Activated CD8-positive, alpha-beta memory T cell treated with anti-CD3 and anti-CD28 coated beads, Interleukin-2, amount 10 ng/mL, durations not matched to agents 7 days and 5 days (primary cell): ENCODE measurements at regions not wholly inside any gene's neighbourhood (a gene's known extent, or its start where the extent isn't known, plus 50 kb on each side); places are given as distances from the start of the nearest gene placed in this dataset.
A peak's percentile ranks its signal among the peaks of the same experiment; 100 is the strongest.

Source experiments
- ATAC-seq: fragments of 150-1000 bp; cut with Tn5 transposase; one replicate; pipeline ENCODE4 v1.10.0; 2021; ENCODE audit warnings: moderate library complexity
- CTCF ChIA-PET: fragments of 350-600 bp; sonication (Branson Sonifier 250); formaldehyde crosslinking; loops from one replicate; lab custom pipeline; 2021; ENCODE audit warnings: antibody characterized with exemption; lab: Charles Lee
- DNase-seq: peaks from one replicate; pipeline ENCODE4 v3.0.0-alpha.2; 2020
- H3K27ac Mint-ChIP-seq: one replicate; pipeline ENCODE4 v1.8.0; 2021; ENCODE audit warnings: mild to moderate bottlenecking, mixed read lengths
- H3K27me3 Mint-ChIP-seq: one replicate; pipeline ENCODE4 v1.8.0; 2021; ENCODE audit warnings: mixed read lengths
- H3K36me3 Mint-ChIP-seq: one replicate; pipeline ENCODE4 v1.8.0; 2021; ENCODE audit warnings: mild to moderate bottlenecking, mixed read lengths
- H3K4me1 Mint-ChIP-seq: one replicate; pipeline ENCODE4 v1.8.0; 2021; ENCODE audit warnings: mixed read lengths
- H3K4me3 Mint-ChIP-seq: one replicate; pipeline ENCODE4 v1.8.0; 2021; ENCODE audit warnings: mild to moderate bottlenecking, moderate library complexity, mixed read lengths
- H3K9me3 Mint-ChIP-seq: one replicate; pipeline ENCODE4 v1.8.0; 2022; ENCODE audit warnings: low read depth, mixed read lengths

GRCh38 chr7:35446091-35446490, 192.2 kb upstream of the TBX20 start:
- Mint-ChIP-seq H3K9me3 (no peaks in the 10 kb centered on the region), H3K36me3 (no peaks in the 10 kb centered on the region), H3K27ac (no peak overlapping the region), H3K4me3 (no peak overlapping the region), H3K4me1 (no peaks in the 10 kb centered on the region), H3K27me3 (peaks cover 38% of the 10 kb centered on the region)
- CTCF ChIA-PET: no interaction called here
- ATAC-seq (no peak), DNase-seq (no peak)

DNA sequence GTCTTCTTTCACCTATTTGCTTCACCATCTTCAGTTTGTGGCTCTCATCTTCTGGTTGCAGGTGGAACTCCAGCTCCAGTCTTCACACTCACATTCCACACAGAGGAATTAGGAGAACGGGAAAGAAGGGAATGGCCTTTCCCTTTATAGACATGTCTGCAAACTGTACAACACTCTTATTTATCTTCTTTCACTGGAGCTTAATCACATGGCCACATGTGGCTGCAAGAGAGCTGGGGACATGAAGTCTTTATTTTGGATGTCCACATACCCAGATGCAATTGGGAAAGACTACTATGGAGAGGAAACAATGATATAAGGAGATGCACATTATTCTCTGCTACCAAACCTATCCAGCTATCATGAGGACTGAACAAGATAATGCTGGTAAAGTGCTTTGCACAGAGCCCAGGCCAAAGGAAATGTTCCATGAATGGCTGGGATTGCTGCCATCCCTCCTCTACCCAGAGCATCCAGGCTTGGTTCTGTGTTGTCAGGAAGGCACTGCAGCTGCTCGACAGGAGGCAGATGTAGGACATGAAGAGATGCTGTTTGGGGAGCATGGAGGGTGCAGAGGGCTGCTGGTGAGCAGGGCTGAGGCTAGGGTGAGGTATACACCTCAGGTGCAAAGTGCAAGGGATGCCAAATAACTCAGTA, 183.8 kb upstream of the TBX20 start:
- Mint-ChIP-seq H3K27ac (no peak overlapping the region), H3K4me3 (no peak overlapping the region), H3K36me3 (no peaks in the 10 kb centered on the region), H3K9me3 (no peaks in the 10 kb centered on the region), H3K27me3 (peaks cover 15% of the 10 kb centered on the region), H3K4me1 (no peaks in the 10 kb centered on the region)
- CTCF ChIA-PET: interaction anchor here (2.8 kb wide), 1 partner anchor 13 kb away, joined by 7 read pairs; no protein-coding TSS in a partner anchor
- ATAC-seq (no peak), DNase-seq (no peak)

DNA sequence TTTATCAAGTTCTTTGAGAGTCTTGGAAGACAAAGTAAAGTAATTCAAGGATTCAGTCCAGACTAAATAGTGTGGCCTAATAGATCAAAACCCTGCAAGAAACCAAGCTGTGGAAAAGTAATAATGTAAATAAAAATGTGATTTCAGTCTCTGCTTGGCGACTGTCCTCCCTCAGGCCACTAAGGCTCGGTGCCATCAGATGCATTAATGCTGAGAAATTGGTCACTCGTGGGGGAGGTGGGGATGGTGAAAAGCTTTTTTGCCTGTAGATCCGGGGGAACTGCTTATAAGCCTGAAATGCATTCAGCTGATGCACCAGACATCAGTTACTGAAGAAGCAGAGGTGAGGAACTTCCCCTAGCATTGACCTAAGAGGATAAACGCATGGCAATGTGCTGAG, 182.6 kb upstream of the TBX20 start:
- no peak for DNase-seq
- CTCF ChIA-PET: interaction anchor here (2.8 kb wide), 1 partner anchor 12 kb away, joined by 7 read pairs; no protein-coding TSS in a partner anchor
- ATAC-seq: no peak
- Mint-ChIP-seq H3K27me3 (peaks cover 13% of the 10 kb centered on the region), H3K36me3 (no peaks in the 10 kb centered on the region), H3K27ac (no peak overlapping the region), H3K4me1 (no peaks in the 10 kb centered on the region), H3K9me3 (no peaks in the 10 kb centered on the region), H3K4me3 (no peak overlapping the region)

DNA sequence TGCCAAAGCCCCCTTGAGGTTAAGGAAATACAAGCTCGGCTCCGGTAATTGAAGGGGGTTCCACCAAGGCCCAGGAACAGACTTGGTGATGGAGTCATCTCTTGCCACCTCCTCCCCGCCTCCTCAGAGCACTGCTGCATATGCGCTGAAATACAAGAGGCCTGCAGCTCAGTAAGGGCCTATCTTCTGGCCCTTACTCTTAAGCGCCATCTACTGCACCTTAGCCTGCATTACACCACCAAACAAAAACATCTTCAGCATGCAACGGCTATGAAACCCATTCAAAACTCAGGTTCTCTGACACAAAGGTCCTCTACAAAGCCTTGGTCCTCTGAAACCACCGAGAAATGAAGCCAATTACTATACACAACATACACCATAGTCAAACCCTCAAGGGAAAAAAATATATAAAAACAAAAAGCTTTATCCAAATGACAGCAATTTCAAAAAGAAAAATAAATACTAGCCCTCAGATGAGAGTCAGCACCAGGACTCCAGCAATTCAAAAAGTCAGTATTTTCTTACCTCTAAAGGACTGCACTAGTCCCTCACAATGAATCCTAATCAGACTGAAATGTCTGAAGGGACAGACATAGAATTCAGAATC, 176.8 kb upstream of the TBX20 start:
- peaks cover 14% of the 10 kb centered on the region for H3K27me3 Mint-ChIP-seq
- no peak overlapping the region for H3K4me3 Mint-ChIP-seq
- no peaks in the 10 kb centered on the region for H3K36me3 Mint-ChIP-seq
- CTCF ChIA-PET: interaction anchor here (0.8 to 1.3 kb wide), 3 partner anchors 88 to 153 kb away, joined by 3 to 4 read pairs (median 3); no protein-coding TSS in a partner anchor
- ATAC-seq (no peak), DNase-seq (no peak)
- peaks cover 2% of the 10 kb centered on the region for H3K9me3 Mint-ChIP-seq
- no peaks in the 10 kb centered on the region for H3K4me1 Mint-ChIP-seq
- H3K27ac Mint-ChIP-seq: no peak overlapping the region

GRCh38 chr7:35424869-35425495, 171.1 kb upstream of the TBX20 start:
- Mint-ChIP-seq H3K4me1 (peaks cover 2% of the 10 kb centered on the region), H3K36me3 (no peaks in the 10 kb centered on the region), H3K4me3 (no peak overlapping the region), H3K9me3 (no peaks in the 10 kb centered on the region), H3K27me3 (peaks cover 10% of the 10 kb centered on the region), H3K27ac (no peak overlapping the region)
- ATAC-seq: peak; percentile 71
- peak; percentile 65 for DNase-seq
- CTCF ChIA-PET: interaction anchor here (0.8 to 5.0 kb wide), 16 partner anchors 9 to 880 kb away, joined by 3 to 32 read pairs (median 4); no protein-coding TSS in a partner anchor

DNA sequence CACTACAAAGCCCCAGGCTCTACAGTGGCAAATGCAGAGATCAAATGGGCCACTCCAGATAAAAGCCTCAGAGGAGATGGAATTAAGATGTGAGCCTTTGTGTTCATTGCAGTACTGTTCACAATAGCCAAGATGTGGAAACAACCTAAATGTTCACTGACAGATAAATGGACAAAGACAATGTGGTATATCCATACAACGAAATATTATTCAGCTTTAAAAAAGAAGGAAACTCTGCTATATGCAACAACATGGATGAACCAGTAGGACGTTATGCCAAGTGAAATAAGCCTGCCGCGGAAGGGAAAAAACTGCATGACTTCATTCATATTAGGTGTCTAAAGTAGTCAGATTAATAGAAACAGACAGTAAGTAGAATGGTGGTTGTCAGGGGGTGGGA, 170.5 kb upstream of the TBX20 start:
- Mint-ChIP-seq H3K27me3 (peaks cover 10% of the 10 kb centered on the region), H3K27ac (no peak overlapping the region), H3K4me1 (peaks cover 2% of the 10 kb centered on the region), H3K4me3 (no peak overlapping the region), H3K36me3 (no peaks in the 10 kb centered on the region), H3K9me3 (no peaks in the 10 kb centered on the region)
- DNase-seq (no peak), ATAC-seq (no peak)
- CTCF ChIA-PET: interaction anchor here (0.8 to 5.0 kb wide), 15 partner anchors 9 to 880 kb away, joined by 3 to 32 read pairs (median 4); no protein-coding TSS in a partner anchor

- no peaks in the 10 kb centered on the region for H3K9me3 Mint-ChIP-seq
- peaks cover 2% of the 10 kb centered on the region for H3K4me1 Mint-ChIP-seq
- ATAC-seq (no peak), DNase-seq (no peak)
- H3K27me3 Mint-ChIP-seq: peaks cover 10% of the 10 kb centered on the region
- CTCF ChIA-PET: interaction anchor here (3.3 to 5.0 kb wide), 2 partner anchors 8 to 98 kb away, joined by 14 to 32 read pairs; no protein-coding TSS in a partner anchor
- H3K27ac Mint-ChIP-seq: no peak overlapping the region
- no peak overlapping the region for H3K4me3 Mint-ChIP-seq
- H3K36me3 Mint-ChIP-seq: no peaks in the 10 kb centered on the region
Observed at GRCh38 chr7:35422715-35423114, 168.8 kb upstream of the TBX20 start.

- H3K36me3 Mint-ChIP-seq: no peaks in the 10 kb centered on the region
- CTCF ChIA-PET: interaction anchor here (1.0 kb wide), 1 partner anchor 99 kb away, joined by 5 read pairs; no protein-coding TSS in a partner anchor
- DNase-seq (no peak), ATAC-seq (no peak)
- H3K9me3 Mint-ChIP-seq: no peaks in the 10 kb centered on the region
- no peak overlapping the region for H3K27ac Mint-ChIP-seq
- peaks cover 8% of the 10 kb centered on the region for H3K27me3 Mint-ChIP-seq
- H3K4me1 Mint-ChIP-seq: peaks cover 2% of the 10 kb centered on the region
- no peak overlapping the region for H3K4me3 Mint-ChIP-seq
Observed at GRCh38 chr7:35420656-35421055, 166.8 kb upstream of the TBX20 start.

DNA sequence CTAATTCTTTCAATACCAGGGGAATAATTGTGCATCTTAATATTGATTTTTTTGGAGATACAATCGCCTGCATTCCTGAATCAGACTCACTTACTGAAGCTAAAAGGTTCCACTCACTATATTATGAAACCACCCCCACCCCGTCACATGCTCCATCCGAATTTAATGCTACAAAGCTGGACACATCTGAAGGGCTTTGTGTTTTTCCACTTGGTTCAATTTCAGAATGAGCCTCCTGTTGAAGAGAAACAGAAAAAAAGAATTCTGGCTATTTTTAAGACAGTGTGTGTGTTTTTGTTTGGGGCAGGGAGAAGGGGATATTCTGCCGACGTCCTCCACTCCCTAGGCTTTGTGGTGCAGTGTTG, 165.5 kb upstream of the TBX20 start:
- H3K27ac Mint-ChIP-seq: no peak overlapping the region

DNA sequence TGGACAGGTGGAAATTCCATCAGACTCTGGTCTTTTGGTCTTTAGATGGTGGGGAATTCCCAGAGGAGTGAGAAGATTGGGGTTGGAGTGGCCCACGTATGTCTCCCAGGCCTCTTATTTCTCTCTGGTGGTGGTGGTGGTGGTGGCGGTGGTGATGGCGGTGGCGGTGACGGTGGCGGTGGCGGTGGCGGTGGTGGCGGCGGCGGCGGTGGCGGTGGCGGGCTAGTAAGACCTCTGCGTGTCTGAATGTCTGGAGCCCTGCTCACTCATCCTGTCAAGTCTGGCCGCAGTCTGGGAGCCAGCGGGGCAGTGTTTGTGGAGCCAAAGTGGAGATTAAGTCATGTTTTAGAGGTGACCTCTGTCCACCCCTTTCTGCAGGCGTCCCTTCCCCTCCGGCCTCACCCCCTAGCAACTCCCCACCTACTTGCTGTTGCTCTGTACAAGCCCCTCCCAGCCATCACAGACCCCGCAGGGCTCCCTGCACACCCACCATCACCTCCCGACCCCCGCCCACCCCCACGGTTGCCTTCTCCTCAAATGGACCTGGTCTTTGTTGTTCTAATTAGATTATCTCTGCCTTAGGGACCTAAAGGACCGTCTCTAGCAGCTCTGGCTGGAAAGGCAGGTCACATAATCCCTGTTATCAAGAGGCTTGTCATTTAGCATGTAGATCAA, 165.0 kb upstream of the TBX20 start:
- H3K9me3 Mint-ChIP-seq: no peaks in the 10 kb centered on the region
- peaks cover 2% of the 10 kb centered on the region for H3K4me1 Mint-ChIP-seq
- CTCF ChIA-PET: no interaction called here
- peaks cover 6% of the 10 kb centered on the region for H3K27me3 Mint-ChIP-seq
- DNase-seq (no peak), ATAC-seq (no peak)
- no peak overlapping the region for H3K27ac Mint-ChIP-seq
- no peaks in the 10 kb centered on the region for H3K36me3 Mint-ChIP-seq
- H3K4me3 Mint-ChIP-seq: no peak overlapping the region

More for the DNA sequence above, 165.5 kb upstream of the TBX20 start:
- no peak for DNase-seq
- Mint-ChIP-seq H3K36me3 (no peaks in the 10 kb centered on the region), H3K4me1 (peaks cover 2% of the 10 kb centered on the region), H3K4me3 (no peak overlapping the region), H3K9me3 (no peaks in the 10 kb centered on the region), H3K27me3 (peaks cover 8% of the 10 kb centered on the region)
- ATAC-seq: no peak
- CTCF ChIA-PET: no interaction called here

GRCh38 chr7:35416568-35416967, 162.7 kb upstream of the TBX20 start:
- CTCF ChIA-PET: interaction anchor here (2.8 kb wide), 1 partner anchor 8 kb away, joined by 14 read pairs; no protein-coding TSS in a partner anchor
- ATAC-seq (no peak), DNase-seq (no peak)
- Mint-ChIP-seq H3K27me3 (peaks cover 4% of the 10 kb centered on the region), H3K4me3 (no peak overlapping the region), H3K9me3 (no peaks in the 10 kb centered on the region), H3K27ac (no peak overlapping the region), H3K36me3 (no peaks in the 10 kb centered on the region), H3K4me1 (peaks cover 2% of the 10 kb centered on the region)

DNA sequence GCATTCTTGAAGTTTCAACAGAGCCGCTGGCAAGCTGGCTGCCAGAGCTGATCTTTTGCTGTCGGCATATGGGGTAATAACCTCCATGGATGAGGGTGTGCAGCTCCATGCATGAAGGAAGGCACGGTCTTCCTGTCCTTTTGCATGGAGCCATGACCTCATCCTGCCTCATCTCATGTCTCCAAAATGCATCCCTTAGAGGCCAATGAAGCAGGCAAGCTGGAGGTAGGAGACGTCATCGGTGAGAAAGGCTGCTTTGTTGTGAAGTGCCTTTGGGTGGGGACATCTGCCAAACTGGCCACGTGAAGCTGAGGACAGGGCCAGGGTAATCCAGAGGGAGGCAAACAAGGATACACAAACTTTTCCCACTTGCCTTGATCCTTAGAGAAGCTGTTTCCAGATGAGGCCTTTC, 161.5 kb upstream of the TBX20 start:
- Mint-ChIP-seq H3K27ac (no peak overlapping the region), H3K27me3 (peaks cover 5% of the 10 kb centered on the region), H3K36me3 (no peaks in the 10 kb centered on the region), H3K9me3 (no peaks in the 10 kb centered on the region), H3K4me1 (no peaks in the 10 kb centered on the region), H3K4me3 (no peak overlapping the region)
- no peak for ATAC-seq
- DNase-seq: no peak
- CTCF ChIA-PET: interaction anchor here (1.1 to 2.8 kb wide), 2 partner anchors 9 to 105 kb away, joined by 3 to 14 read pairs; no protein-coding TSS in a partner anchor

- H3K27ac Mint-ChIP-seq: no peak overlapping the region
- no peaks in the 10 kb centered on the region for H3K4me1 Mint-ChIP-seq
- DNase-seq: no peak
- no peaks in the 10 kb centered on the region for H3K9me3 Mint-ChIP-seq
- peaks cover 21% of the 10 kb centered on the region for H3K27me3 Mint-ChIP-seq
- H3K4me3 Mint-ChIP-seq: no peak overlapping the region
- CTCF ChIA-PET: interaction anchor here (1.2 kb wide), 1 partner anchor 13 kb away, joined by 4 read pairs; no protein-coding TSS in a partner anchor
- ATAC-seq: no peak
- no peaks in the 10 kb centered on the region for H3K36me3 Mint-ChIP-seq
Observed at GRCh38 chr7:35411331-35411730, 157.4 kb upstream of the TBX20 start.
